ENCODE measurements at regions not wholly inside any gene's neighbourhood (a gene's known extent, or its start where the extent isn't known, plus 50 kb on each side); places are given as distances from the start of the nearest gene placed in this dataset.

GRCh38 chr2:240269886-240270285 lies 129.4 kb upstream of the OTOS start:
- CTCF ChIA-PET, result no interaction called here
- H3K27me3 Mint-ChIP-seq, result peaks cover 41% of the 10 kb centered on the region

DNA sequence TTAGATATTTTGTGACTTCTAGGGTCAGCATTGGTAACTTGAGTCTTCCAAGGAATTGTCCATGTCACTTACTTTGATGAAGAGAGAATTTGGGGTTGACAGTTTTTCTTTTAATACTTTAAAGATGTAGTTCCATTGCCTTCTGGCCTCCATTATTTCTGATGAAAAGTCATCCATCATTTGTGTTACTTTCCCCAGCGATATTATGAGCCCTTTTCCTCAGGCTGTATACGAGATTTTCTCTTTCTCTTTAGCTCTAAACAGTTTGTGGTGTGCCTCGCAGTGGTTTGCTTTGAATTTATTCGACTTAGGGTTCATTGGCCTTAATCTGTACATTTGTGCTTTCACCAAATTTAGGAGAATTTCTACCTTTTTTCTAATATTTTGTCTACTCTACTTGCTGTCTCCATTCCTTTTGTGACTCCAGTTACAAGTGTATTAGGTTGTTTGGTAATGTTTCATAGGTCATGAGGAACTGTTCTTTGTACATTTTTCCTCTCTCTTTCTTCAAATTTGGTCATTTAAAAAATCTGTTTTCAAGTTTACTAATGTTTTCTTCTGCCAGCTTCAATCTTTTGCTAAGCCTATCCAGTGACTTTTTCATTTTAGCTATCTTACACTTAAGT lies 131.4 kb upstream of the OTOS start:
- CTCF ChIA-PET, result no interaction called here
- no peak for TF ChIP-seq CTCF (IDR thresholded peaks at IDR 0.05)
- H3K27ac Mint-ChIP-seq, result no peak overlapping the region

More at GRCh38 chr2:240269886-240270285, 129.4 kb upstream of the OTOS start:
- Mint-ChIP-seq H3K27ac (no peak overlapping the region), H3K9me3 (peaks cover 11% of the 10 kb centered on the region), H3K4me3 (no peak overlapping the region), H3K4me1 (ENCODE audit: low read depth) (no peaks in the 10 kb centered on the region), H3K36me3 (ENCODE audit: low read depth) (no peaks in the 10 kb centered on the region)
- TF ChIP-seq CTCF (IDR thresholded peaks at IDR 0.05), result no peak
- POLR2A ChIA-PET, result no interaction called here
- intact Hi-C loops (cut with micrococcal nuclease), result no loop called here
- no peak for ATAC-seq
- no peak for DNase-seq

DNA sequence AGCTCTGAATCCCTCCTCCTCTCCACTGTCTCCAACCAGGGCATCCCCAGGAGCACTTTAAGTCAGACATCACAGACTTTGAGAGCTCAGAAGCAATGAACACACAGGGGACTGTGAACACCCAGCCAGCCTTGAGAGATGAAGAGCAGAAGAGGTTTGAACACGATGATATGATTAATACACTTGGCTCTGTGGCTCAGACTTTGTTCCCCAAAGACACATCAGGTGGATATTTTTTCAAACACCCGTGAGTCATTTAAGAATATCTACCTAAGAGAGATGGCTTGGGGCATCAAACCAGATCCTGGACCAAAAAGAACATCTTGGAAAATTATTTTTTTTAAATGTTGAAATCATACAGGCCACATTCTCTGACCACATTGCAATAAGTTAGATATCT lies 134.9 kb upstream of the OTOS start:
- Mint-ChIP-seq H3K36me3 (ENCODE audit: low read depth) (no peaks in the 10 kb centered on the region), H3K4me3 (no peak overlapping the region), H3K27me3 (peaks cover 50% of the 10 kb centered on the region), H3K9me3 (peaks cover 11% of the 10 kb centered on the region), H3K27ac (no peak overlapping the region), H3K4me1 (ENCODE audit: low read depth) (no peaks in the 10 kb centered on the region)
- intact Hi-C loops (cut with micrococcal nuclease), result no loop called here
- TF ChIP-seq CTCF (IDR thresholded peaks at IDR 0.05), result no peak
- no peak for ATAC-seq
- ChIA-PET CTCF (no interaction called here), POLR2A (no interaction called here)
- no peak for DNase-seq

More for the DNA sequence above, 131.4 kb upstream of the OTOS start:
- Mint-ChIP-seq H3K9me3 (peaks cover 11% of the 10 kb centered on the region), H3K36me3 (ENCODE audit: low read depth) (no peaks in the 10 kb centered on the region), H3K27me3 (peaks cover 49% of the 10 kb centered on the region), H3K4me1 (ENCODE audit: low read depth) (no peaks in the 10 kb centered on the region), H3K4me3 (no peak overlapping the region)
- POLR2A ChIA-PET, result no interaction called here
- DNase-seq (no peak), ATAC-seq (no peak)
- intact Hi-C loops (cut with micrococcal nuclease), result no loop called here

- intact Hi-C loops (cut with micrococcal nuclease), result no loop called here
- TF ChIP-seq CTCF (IDR thresholded peaks at IDR 0.05), result no peak
- H3K4me3 Mint-ChIP-seq, result no peak overlapping the region
- ChIA-PET CTCF (no interaction called here), POLR2A (no interaction called here)
- no peak overlapping the region for H3K27ac Mint-ChIP-seq
- ATAC-seq, result no peak
- H3K9me3 Mint-ChIP-seq, result peaks cover 5% of the 10 kb centered on the region
- H3K36me3 Mint-ChIP-seq (ENCODE audit: low read depth), result no peaks in the 10 kb centered on the region
- DNase-seq, result no peak
- no peaks in the 10 kb centered on the region for H3K4me1 Mint-ChIP-seq (ENCODE audit: low read depth)
- peaks cover 50% of the 10 kb centered on the region for H3K27me3 Mint-ChIP-seq
These were observed 136.8 kb upstream of the OTOS start for GRCh38 chr2:240277073-240277806.

- CTCF ChIA-PET, result no interaction called here
- POLR2A ChIA-PET, result no interaction called here
- H3K36me3 Mint-ChIP-seq (ENCODE audit: low read depth), result no peaks in the 10 kb centered on the region
- ATAC-seq (no peak), DNase-seq (no peak)
- H3K9me3 Mint-ChIP-seq, result peaks cover 1% of the 10 kb centered on the region
- H3K27me3 Mint-ChIP-seq, result peaks cover 52% of the 10 kb centered on the region
- no peak for TF ChIP-seq CTCF (IDR thresholded peaks at IDR 0.05)
- H3K27ac Mint-ChIP-seq, result no peak overlapping the region
- no peak overlapping the region for H3K4me3 Mint-ChIP-seq
- intact Hi-C loops (cut with micrococcal nuclease), result no loop called here
- H3K4me1 Mint-ChIP-seq (ENCODE audit: low read depth), result no peaks in the 10 kb centered on the region
These were observed 137.5 kb upstream of the OTOS start for GRCh38 chr2:240277807-240278522.

Measured in activated CD8-positive, alpha-beta T cell treated with anti-CD3 and anti-CD28 coated beads for 36 hours (primary cell).